Right lobe of liver (tissue), 6 donors: ENCODE measurements at regions not wholly inside any gene's neighbourhood (a gene's known extent, or its start where the extent isn't known, plus 50 kb on each side); places are given as distances from the start of the nearest gene placed in this dataset.

Experiments
- ATAC-seq, 4 donors: fragments of 200-7000 bp; cut with Tn5 transposase; one replicate each; pipeline ENCODE4 v1.9.1; 2020; ENCODE audit warnings: mild to moderate bottlenecking in 4 of 4, moderate library complexity in 4 of 4
- DNase-seq, 3 donors: peaks; one replicate each; pipeline ENCODE4 v3.0.0-alpha.2; 2020
- H3K27ac ChIP-seq, 3 donors: fragments of 200-600 bp; one replicate each; pipeline ENCODE4 v1.8.0; 2022
- H3K27me3 ChIP-seq, 2 donors: fragments of 200-600 bp; one replicate each; pipeline ENCODE4 v1.8.0; 2022
- H3K36me3 ChIP-seq, 4 donors: fragments of 200-600 bp; sonication (generic) in 1 of 4; one replicate each; pipeline versions ENCODE4 v1.5.1 to v1.8.0; 2017 to 2022; ENCODE audit warnings: control low read depth in 1 of 4
- H3K4me1 ChIP-seq, 4 donors: fragments of 200-600 bp; sonication (generic) in 1 of 4; one replicate each; pipeline versions ENCODE4 v1.5.1 to v1.8.0; 2017 to 2022; ENCODE audit warnings: control low read depth in 1 of 4
- H3K4me3 ChIP-seq, 3 donors: fragments of 200-600 bp; one replicate each; pipeline ENCODE4 v1.8.0; 2022
- H3K9me3 ChIP-seq, 4 donors: fragments of 200-600 bp; sonication (generic) in 1 of 4; one replicate each; pipeline versions ENCODE4 v1.5.1 to v1.8.0; 2017 to 2022; ENCODE audit warnings: control low read depth in 1 of 4
- CTCF ChIP-seq, 4 donors: fragments of 200-600 bp in 3 of 4; fragments of 450-650 bp in 1 of 4; IDR thresholded peaks; one replicate each; pipeline versions ENCODE4 v1.5.1 to v1.8.0; 2016 to 2022; ENCODE audit warnings: antibody characterized with exemption in 4 of 4, mild to moderate bottlenecking in 2 of 4
- POLR2A ChIP-seq: fragments of 450-650 bp; IDR thresholded peaks from one replicate; pipeline ENCODE4 v1.6.1; 2017; ENCODE audit warnings: antibody characterized with exemption, mild to moderate bottlenecking
- WGBS: methylation state at CpG from one replicate; pipeline ENCODE4 v1.1.6; 2018; ENCODE audit warnings: low coverage, low lambda C conversion rate; ENCODE audit not compliant: insufficient coverage; ENCODE audit errors: missing lambda C conversion rate; 5-methylcytosine and 5-hydroxymethylcytosine counted together
- intact Hi-C, 2 donors: fragments of 100-400 bp; cut with DNase I; formaldehyde crosslinking; loops; one replicate each; pipeline versions ENCODE4 v1.11.2 to v1.14.1; 2022
- donor health status: DM: no; HTN: yes; CAD: no.
- donor health status: DM: no; HTN: no; CAD: no.
- donor health status: DM: no; HTN: no; CAD: no.
- donor health status: DM: no; HTN: yes; CAD: no.
- donor health status: DM: no; HTN: yes; CAD: no.

- intact Hi-C loops, result no loop called here
- H3K27ac ChIP-seq, result no peak overlapping the region
- H3K4me3 ChIP-seq, result no peak overlapping the region
- no peaks in the 10 kb centered on the region for H3K4me1 ChIP-seq
- no peaks in the 10 kb centered on the region for H3K9me3 ChIP-seq
- no peaks in the 10 kb centered on the region for H3K27me3 ChIP-seq
- ATAC-seq (no peak), DNase-seq (no peak)
- no peaks in the 10 kb centered on the region for H3K36me3 ChIP-seq
- WGBS, result 52% methylated on average over 2 of the region's 2 CpGs
- TF ChIP-seq CTCF (IDR thresholded peaks at IDR 0.05), result no peak
- TF ChIP-seq POLR2A, result no peak
Measured at GRCh38 chr5:15267966-15268365, 232.0 kb upstream of the FBXL7 start.

GRCh38 chr5:15266841-15267240, 233.1 kb upstream of the FBXL7 start:
- DNase-seq (no peak), ATAC-seq (no peak)
- H3K27me3 ChIP-seq, result no peaks in the 10 kb centered on the region
- H3K27ac ChIP-seq, result no peak overlapping the region
- H3K4me3 ChIP-seq, result no peak overlapping the region
- no peaks in the 10 kb centered on the region for H3K4me1 ChIP-seq
- TF ChIP-seq POLR2A, result no peak
- TF ChIP-seq CTCF (IDR thresholded peaks at IDR 0.05), result no peak
- H3K9me3 ChIP-seq, result no peaks in the 10 kb centered on the region
- intact Hi-C loops, result no loop called here
- no peaks in the 10 kb centered on the region for H3K36me3 ChIP-seq
- WGBS, result no CpG with 5 or more reads among the region's 1 CpG

- no peak for ATAC-seq
- TF ChIP-seq POLR2A, result no peak
- no peak for TF ChIP-seq CTCF (IDR thresholded peaks at IDR 0.05)
Measured at GRCh38 chr5:15266229-15266628, 233.8 kb upstream of the FBXL7 start.

GRCh38 chr5:15263942-15264341, 236.0 kb upstream of the FBXL7 start:
- Histone ChIP-seq H3K4me3 (no peak overlapping the region), H3K4me1 (no peaks in the 10 kb centered on the region), H3K9me3 (no peaks in the 10 kb centered on the region), H3K36me3 (no peaks in the 10 kb centered on the region), H3K27me3 (no peaks in the 10 kb centered on the region), H3K27ac (no peak overlapping the region)
- no peak for TF ChIP-seq CTCF (IDR thresholded peaks at IDR 0.05)
- no peak for TF ChIP-seq POLR2A
- DNase-seq (no peak), ATAC-seq (no peak)
- WGBS, result 80% methylated on average over 1 of the region's 1 CpG
- intact Hi-C loops, result no loop called here

More at GRCh38 chr5:15266229-15266628, 233.8 kb upstream of the FBXL7 start:
- no peak overlapping the region for H3K27ac ChIP-seq
- H3K36me3 ChIP-seq, result no peaks in the 10 kb centered on the region
- no peak overlapping the region for H3K4me3 ChIP-seq
- 63% methylated on average over 1 of the region's 1 CpG for WGBS
- DNase-seq, result no peak
- no peaks in the 10 kb centered on the region for H3K9me3 ChIP-seq
- intact Hi-C loops, result no loop called here
- H3K4me1 ChIP-seq, result no peaks in the 10 kb centered on the region
- H3K27me3 ChIP-seq, result no peaks in the 10 kb centered on the region

- Histone ChIP-seq H3K27ac (no peak overlapping the region), H3K4me1 (no peaks in the 10 kb centered on the region), H3K9me3 (no peaks in the 10 kb centered on the region), H3K36me3 (no peaks in the 10 kb centered on the region), H3K27me3 (no peaks in the 10 kb centered on the region), H3K4me3 (no peak overlapping the region)
- ATAC-seq, result no peak
- intact Hi-C loops, result no loop called here
- TF ChIP-seq POLR2A (no peak), CTCF (IDR thresholded peaks at IDR 0.05) (no peak)
- 56% methylated on average over 2 of the region's 2 CpGs for WGBS
- no peak for DNase-seq
Measured at GRCh38 chr5:15263406-15263805, 236.6 kb upstream of the FBXL7 start.
